ENCODE measurements at regions not wholly inside any gene's neighbourhood (a gene's known extent, or its start where the extent isn't known, plus 50 kb on each side); places are given as distances from the start of the nearest gene placed in this dataset.

GRCh38 chr7:69318794-69319193, 279.5 kb upstream of the AUTS2 start:
- Histone ChIP-seq H3K4me1 (ENCODE audit: insufficient read depth, low read length) (no peaks in the 10 kb centered on the region), H3K27ac (ENCODE audit: low read depth, low read length) (no peak overlapping the region), H3K27me3 (ENCODE audit: insufficient read depth, low read length) (no peaks in the 10 kb centered on the region), H3K36me3 (ENCODE audit: insufficient read depth, low read length) (no peaks in the 10 kb centered on the region), H3K4me3 (ENCODE audit: low read length in 2 of 2) (no peak overlapping the region), H3K9me3 (ENCODE audit: control insufficient read depth in 1 of 2, low read length in 2 of 2) (no peaks in the 10 kb centered on the region)
- no peak overlapping the region for H3K4me3 Mint-ChIP-seq
- intact Hi-C loops (cut with micrococcal nuclease) = no loop called here
- no peaks in the 10 kb centered on the region for H3K36me3 Mint-ChIP-seq
- CTCF ChIA-PET (ENCODE audit: partially characterized antibody) = no interaction called here
- peaks cover 0 to 10% (median 4%) of the 10 kb centered on the region in 8 donors for H3K9me3 Mint-ChIP-seq
- H3K4me1 Mint-ChIP-seq = peaks cover 0 to 5% (median 0%) of the 10 kb centered on the region in 4 donors
- H3K27ac Mint-ChIP-seq = no peak overlapping the region
- DNase-seq = no peak
- POLR2A ChIA-PET (ENCODE audit: partially characterized antibody) = no interaction called here
- H3K27me3 Mint-ChIP-seq = no peaks in the 10 kb centered on the region

- Histone ChIP-seq H3K9me3 (ENCODE audit: control insufficient read depth in 1 of 2, low read length in 2 of 2) (no peaks in the 10 kb centered on the region), H3K4me1 (ENCODE audit: insufficient read depth, low read length) (no peaks in the 10 kb centered on the region), H3K27ac (ENCODE audit: low read depth, low read length) (no peak overlapping the region), H3K27me3 (ENCODE audit: insufficient read depth, low read length) (no peaks in the 10 kb centered on the region), H3K36me3 (ENCODE audit: insufficient read depth, low read length) (no peaks in the 10 kb centered on the region), H3K4me3 (ENCODE audit: low read length in 2 of 2) (no peak overlapping the region)
- no peak overlapping the region for H3K4me3 Mint-ChIP-seq
- ChIA-PET POLR2A (ENCODE audit: partially characterized antibody) (no interaction called here), CTCF (ENCODE audit: partially characterized antibody) (no interaction called here)
- H3K4me1 Mint-ChIP-seq = no peaks in the 10 kb centered on the region
- DNase-seq = no peak
- H3K36me3 Mint-ChIP-seq = no peaks in the 10 kb centered on the region
- H3K9me3 Mint-ChIP-seq = peaks cover 0 to 12% (median 4%) of the 10 kb centered on the region in 8 donors
- intact Hi-C loops (cut with micrococcal nuclease) = no loop called here
- H3K27ac Mint-ChIP-seq = no peak overlapping the region
- H3K27me3 Mint-ChIP-seq = no peaks in the 10 kb centered on the region
Measured at GRCh38 chr7:69328516-69328915, 269.8 kb upstream of the AUTS2 start.

GRCh38 chr7:69334701-69335100, 263.6 kb upstream of the AUTS2 start:
- DNase-seq = no peak
- Mint-ChIP-seq H3K4me3 (no peak overlapping the region), H3K36me3 (no peaks in the 10 kb centered on the region), H3K4me1 (no peaks in the 10 kb centered on the region), H3K27ac (no peak overlapping the region), H3K27me3 (no peaks in the 10 kb centered on the region), H3K9me3 (peaks cover 4 to 14% (median 8%) of the 10 kb centered on the region in 8 donors)
- no peak overlapping the region for H3K4me3 ChIP-seq (ENCODE audit: low read length in 2 of 2)
- ChIA-PET POLR2A (ENCODE audit: partially characterized antibody) (no interaction called here), CTCF (ENCODE audit: partially characterized antibody) (interaction anchor here (1.0 kb wide), 1 partner anchor 209 kb away, joined by 3 read pairs; no protein-coding TSS in a partner anchor)
- H3K36me3 ChIP-seq (ENCODE audit: insufficient read depth, low read length) = no peaks in the 10 kb centered on the region
- no peaks in the 10 kb centered on the region for H3K4me1 ChIP-seq (ENCODE audit: insufficient read depth, low read length)
- H3K9me3 ChIP-seq (ENCODE audit: control insufficient read depth in 1 of 2, low read length in 2 of 2) = no peaks in the 10 kb centered on the region
- H3K27me3 ChIP-seq (ENCODE audit: insufficient read depth, low read length) = no peaks in the 10 kb centered on the region
- no peak overlapping the region for H3K27ac ChIP-seq (ENCODE audit: low read depth, low read length)
- intact Hi-C loops (cut with micrococcal nuclease) = no loop called here

GRCh38 chr7:69335331-69335730, 262.9 kb upstream of the AUTS2 start:
- H3K36me3 Mint-ChIP-seq = no peaks in the 10 kb centered on the region
- H3K27me3 Mint-ChIP-seq = no peaks in the 10 kb centered on the region
- peak overlapping the region in 1 of 7 donors; percentile 54 for H3K27ac Mint-ChIP-seq
- H3K4me3 Mint-ChIP-seq = no peak overlapping the region
- Histone ChIP-seq H3K4me3 (ENCODE audit: low read length in 2 of 2) (no peak overlapping the region), H3K27me3 (ENCODE audit: insufficient read depth, low read length) (no peaks in the 10 kb centered on the region), H3K9me3 (ENCODE audit: control insufficient read depth in 1 of 2, low read length in 2 of 2) (no peaks in the 10 kb centered on the region), H3K4me1 (ENCODE audit: insufficient read depth, low read length) (no peaks in the 10 kb centered on the region), H3K27ac (ENCODE audit: low read depth, low read length) (no peak overlapping the region), H3K36me3 (ENCODE audit: insufficient read depth, low read length) (no peaks in the 10 kb centered on the region)
- DNase-seq = no peak
- no peaks in the 10 kb centered on the region for H3K4me1 Mint-ChIP-seq
- intact Hi-C loops (cut with micrococcal nuclease) = no loop called here
- ChIA-PET POLR2A (ENCODE audit: partially characterized antibody) (no interaction called here), CTCF (ENCODE audit: partially characterized antibody) (no interaction called here)
- peaks cover 5 to 16% (median 8%) of the 10 kb centered on the region in 8 donors for H3K9me3 Mint-ChIP-seq

DNA sequence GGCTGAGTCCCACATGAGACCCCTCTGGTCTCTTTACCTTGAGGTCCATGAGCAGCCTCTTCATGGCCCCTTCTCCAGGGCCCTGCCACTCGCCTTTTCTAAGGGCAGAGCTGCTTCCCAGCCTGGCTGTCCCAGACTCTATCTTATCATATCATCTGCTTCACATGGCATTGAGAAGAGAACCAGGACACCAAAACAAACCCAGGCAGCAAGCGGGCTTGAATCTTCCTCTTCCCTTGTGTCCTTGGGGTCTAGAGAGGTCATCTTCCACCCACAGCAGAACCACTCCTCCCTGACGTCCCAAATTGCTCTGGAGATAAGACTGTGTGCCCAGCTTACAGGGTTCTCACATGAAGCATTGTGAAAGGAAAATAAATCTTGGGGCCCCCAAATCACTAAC, 261.3 kb upstream of the AUTS2 start:
- DNase-seq = no peak
- Mint-ChIP-seq H3K9me3 (peaks cover 4 to 9% (median 7%) of the 10 kb centered on the region in 8 donors), H3K36me3 (no peaks in the 10 kb centered on the region), H3K4me1 (no peaks in the 10 kb centered on the region), H3K27ac (no peak overlapping the region), H3K4me3 (no peak overlapping the region), H3K27me3 (no peaks in the 10 kb centered on the region)
- Histone ChIP-seq H3K27ac (ENCODE audit: low read depth, low read length) (no peak overlapping the region), H3K4me3 (ENCODE audit: low read length in 2 of 2) (no peak overlapping the region), H3K27me3 (ENCODE audit: insufficient read depth, low read length) (no peaks in the 10 kb centered on the region), H3K9me3 (ENCODE audit: control insufficient read depth in 1 of 2, low read length in 2 of 2) (no peaks in the 10 kb centered on the region), H3K36me3 (ENCODE audit: insufficient read depth, low read length) (no peaks in the 10 kb centered on the region), H3K4me1 (ENCODE audit: insufficient read depth, low read length) (no peaks in the 10 kb centered on the region)
- ChIA-PET POLR2A (ENCODE audit: partially characterized antibody) (no interaction called here), CTCF (ENCODE audit: partially characterized antibody) (no interaction called here)
- intact Hi-C loops (cut with micrococcal nuclease) = no loop called here

GRCh38 chr7:69338144-69338543, 260.1 kb upstream of the AUTS2 start:
- H3K36me3 Mint-ChIP-seq = no peaks in the 10 kb centered on the region
- intact Hi-C loops (cut with micrococcal nuclease) = no loop called here
- no peak for DNase-seq
- H3K27ac ChIP-seq (ENCODE audit: low read depth, low read length) = no peak overlapping the region
- H3K36me3 ChIP-seq (ENCODE audit: insufficient read depth, low read length) = no peaks in the 10 kb centered on the region
- no peaks in the 10 kb centered on the region for H3K27me3 ChIP-seq (ENCODE audit: insufficient read depth, low read length)
- H3K27ac Mint-ChIP-seq = no peak overlapping the region
- H3K4me1 ChIP-seq (ENCODE audit: insufficient read depth, low read length) = no peaks in the 10 kb centered on the region
- no peaks in the 10 kb centered on the region for H3K9me3 ChIP-seq (ENCODE audit: control insufficient read depth in 1 of 2, low read length in 2 of 2)
- H3K4me1 Mint-ChIP-seq = no peaks in the 10 kb centered on the region
- POLR2A ChIA-PET (ENCODE audit: partially characterized antibody) = no interaction called here
- H3K4me3 ChIP-seq (ENCODE audit: low read length in 2 of 2) = no peak overlapping the region
- H3K9me3 Mint-ChIP-seq = peaks cover 4 to 9% (median 7%) of the 10 kb centered on the region in 8 donors
- no peak overlapping the region for H3K4me3 Mint-ChIP-seq
- no peaks in the 10 kb centered on the region for H3K27me3 Mint-ChIP-seq
- CTCF ChIA-PET (ENCODE audit: partially characterized antibody) = no interaction called here

- H3K9me3 ChIP-seq (ENCODE audit: control insufficient read depth in 1 of 2, low read length in 2 of 2) = no peaks in the 10 kb centered on the region
- Mint-ChIP-seq H3K27me3 (no peaks in the 10 kb centered on the region), H3K4me1 (no peaks in the 10 kb centered on the region), H3K9me3 (peaks cover 2 to 12% (median 8%) of the 10 kb centered on the region in 8 donors), H3K36me3 (no peaks in the 10 kb centered on the region), H3K27ac (no peak overlapping the region), H3K4me3 (no peak overlapping the region)
- CTCF ChIA-PET (ENCODE audit: partially characterized antibody) = no interaction called here
- DNase-seq = no peak
- no peak overlapping the region for H3K4me3 ChIP-seq (ENCODE audit: low read length in 2 of 2)
- intact Hi-C loops (cut with micrococcal nuclease) = no loop called here
- H3K27ac ChIP-seq (ENCODE audit: low read depth, low read length) = no peak overlapping the region
- H3K4me1 ChIP-seq (ENCODE audit: insufficient read depth, low read length) = no peaks in the 10 kb centered on the region
- POLR2A ChIA-PET (ENCODE audit: partially characterized antibody) = no interaction called here
- H3K27me3 ChIP-seq (ENCODE audit: insufficient read depth, low read length) = no peaks in the 10 kb centered on the region
- no peaks in the 10 kb centered on the region for H3K36me3 ChIP-seq (ENCODE audit: insufficient read depth, low read length)
Measured at GRCh38 chr7:69341288-69341687, 257.0 kb upstream of the AUTS2 start.
